ENCODE measurements at regions not wholly inside any gene's neighbourhood (a gene's known extent, or its start where the extent isn't known, plus 50 kb on each side); places are given as distances from the start of the nearest gene placed in this dataset.
A peak's percentile ranks its signal among the peaks of the same experiment; 100 is the strongest.
"Not testable (repeated sequence)": the region's sequence is repeated elsewhere in the genome, so short reads cannot be mapped to it uniquely, and the experiment has no call there.

- no peak overlapping the region for H3K4me3 Mint-ChIP-seq
- CTCF ChIA-PET = interaction anchor here (0.6 to 3.6 kb wide), 9 partner anchors 9 to 464 kb away, joined by 3 to 14 read pairs (median 3); no protein-coding TSS in a partner anchor
- DNase-seq = peak; percentile 54
Measured at GRCh38 chr9:75238311-75238976, 150.1 kb downstream of the OSTF1 start.

GRCh38 chr9:75239176-75239575 lies 150.9 kb downstream of the OSTF1 start:
- H3K36me3 Mint-ChIP-seq = no peaks in the 10 kb centered on the region
- peaks cover 10% of the 10 kb centered on the region for H3K9me3 Mint-ChIP-seq
- no peaks in the 10 kb centered on the region for H3K4me1 Mint-ChIP-seq
- CTCF ChIA-PET = interaction anchor here (0.8 to 3.6 kb wide), 4 partner anchors 12 to 465 kb away, joined by 3 to 14 read pairs (median 3); no protein-coding TSS in a partner anchor
- H3K27ac Mint-ChIP-seq = no peak overlapping the region
- no peak for DNase-seq
- H3K27me3 Mint-ChIP-seq = peaks cover 4% of the 10 kb centered on the region
- no peak overlapping the region for H3K4me3 Mint-ChIP-seq

More at GRCh38 chr9:75238311-75238976, 150.1 kb downstream of the OSTF1 start:
- H3K4me1 Mint-ChIP-seq = no peaks in the 10 kb centered on the region
- H3K27ac Mint-ChIP-seq = no peak overlapping the region
- H3K9me3 Mint-ChIP-seq = peaks cover 10% of the 10 kb centered on the region
- H3K36me3 Mint-ChIP-seq = no peaks in the 10 kb centered on the region
- peaks cover 4% of the 10 kb centered on the region for H3K27me3 Mint-ChIP-seq

- H3K36me3 Mint-ChIP-seq = no peaks in the 10 kb centered on the region
- H3K4me3 Mint-ChIP-seq = no peak overlapping the region
- H3K27ac Mint-ChIP-seq = no peak overlapping the region
- peaks cover 4% of the 10 kb centered on the region for H3K9me3 Mint-ChIP-seq
- no peak for DNase-seq
- no peaks in the 10 kb centered on the region for H3K4me1 Mint-ChIP-seq
- CTCF ChIA-PET = interaction anchor here (0.6 to 1.4 kb wide), 2 partner anchors 41 to 1335 kb away, joined by 3 to 5 read pairs; no protein-coding TSS in a partner anchor
- H3K27me3 Mint-ChIP-seq = peaks cover 4% of the 10 kb centered on the region
Measured at GRCh38 chr9:75242426-75242825, 154.1 kb downstream of the OSTF1 start.

DNA sequence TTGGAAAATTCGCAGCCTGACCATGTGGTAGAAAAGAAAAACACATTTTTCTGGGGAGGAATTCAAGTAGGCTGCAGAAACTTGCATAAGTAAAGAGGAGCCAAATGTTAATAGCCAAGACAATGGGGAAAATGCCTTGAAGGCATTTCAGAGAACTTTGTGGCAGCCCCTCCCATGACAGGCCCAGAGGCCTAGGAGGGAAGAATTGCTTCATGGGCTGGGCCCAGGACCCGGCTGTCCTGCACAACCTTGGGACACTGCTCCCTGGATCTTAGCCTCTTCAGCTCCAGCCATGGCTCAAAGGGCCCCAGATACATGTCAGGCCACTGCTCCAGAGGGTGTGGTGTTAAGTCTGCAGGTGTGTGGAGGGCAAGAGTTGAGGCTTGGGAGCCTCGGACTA lies 158.6 kb downstream of the OSTF1 start:
- CTCF ChIA-PET = no interaction called here
- no peaks in the 10 kb centered on the region for H3K36me3 Mint-ChIP-seq
- no peak overlapping the region for H3K4me3 Mint-ChIP-seq
- peaks cover 10% of the 10 kb centered on the region for H3K27me3 Mint-ChIP-seq
- no peak for DNase-seq
- H3K4me1 Mint-ChIP-seq = no peaks in the 10 kb centered on the region
- no peak overlapping the region for H3K27ac Mint-ChIP-seq
- peaks cover 7% of the 10 kb centered on the region for H3K9me3 Mint-ChIP-seq

- H3K4me3 Mint-ChIP-seq = no peak overlapping the region
- H3K27ac Mint-ChIP-seq = no peak overlapping the region
- H3K36me3 Mint-ChIP-seq = no peaks in the 10 kb centered on the region
- no peaks in the 10 kb centered on the region for H3K9me3 Mint-ChIP-seq
- no peaks in the 10 kb centered on the region for H3K4me1 Mint-ChIP-seq
- H3K27me3 Mint-ChIP-seq = no peaks in the 10 kb centered on the region
- CTCF ChIA-PET = interaction anchor here (0.7 to 2.2 kb wide), 11 partner anchors 9 to 1039 kb away, joined by 3 to 22 read pairs (median 4); no protein-coding TSS in a partner anchor
- DNase-seq = peak; percentile 61
Measured at GRCh38 chr9:75265525-75265972, 177.2 kb downstream of the OSTF1 start.

DNA sequence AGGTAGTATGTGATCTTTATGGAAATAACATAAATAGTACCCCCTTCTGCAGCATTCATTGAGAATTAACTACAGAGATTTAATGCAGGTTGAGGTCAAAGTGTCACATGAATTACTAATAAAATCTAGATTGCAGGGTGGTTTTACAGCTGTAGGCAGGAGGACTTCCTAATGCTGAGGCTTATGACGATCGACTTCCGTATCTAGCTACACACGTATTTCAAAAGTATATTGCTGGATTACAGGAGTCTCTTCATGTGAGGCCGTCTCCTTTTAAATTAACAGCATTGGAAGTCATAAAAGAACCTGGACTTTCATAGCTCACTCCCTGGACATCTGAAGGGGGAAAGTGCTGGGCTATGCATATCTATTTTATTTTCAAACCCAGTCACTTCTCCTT lies 180.9 kb downstream of the OSTF1 start:
- CTCF ChIA-PET = interaction anchor here (1.1 kb wide), 1 partner anchor 586 kb away, joined by 3 read pairs; no protein-coding TSS in a partner anchor
- H3K36me3 Mint-ChIP-seq = no peaks in the 10 kb centered on the region
- no peak for DNase-seq
- no peak overlapping the region for H3K27ac Mint-ChIP-seq
- no peak overlapping the region for H3K4me3 Mint-ChIP-seq
- no peaks in the 10 kb centered on the region for H3K4me1 Mint-ChIP-seq
- H3K9me3 Mint-ChIP-seq = peaks cover 5% of the 10 kb centered on the region
- no peaks in the 10 kb centered on the region for H3K27me3 Mint-ChIP-seq

DNA sequence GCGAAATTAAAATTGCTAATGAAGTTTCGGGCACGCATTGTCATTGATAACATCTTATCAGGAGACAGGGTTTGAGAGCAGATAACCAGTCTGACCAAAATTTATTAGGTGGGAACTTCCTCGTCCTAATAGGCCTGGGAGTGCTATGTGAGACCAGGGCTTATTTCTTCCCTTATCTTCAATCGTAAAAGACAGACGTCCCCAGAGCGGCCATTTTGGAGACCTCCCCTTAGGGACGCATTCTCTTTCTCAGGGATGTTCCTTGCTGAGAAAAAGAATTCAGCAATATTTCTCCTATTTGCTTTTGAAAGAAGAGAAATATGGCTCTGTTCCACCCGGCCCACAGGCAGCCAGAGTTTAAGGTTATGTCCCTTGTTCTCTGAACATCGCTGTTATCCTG lies 184.7 kb downstream of the OSTF1 start:
- H3K36me3 Mint-ChIP-seq, H3K4me3 Mint-ChIP-seq, H3K27ac Mint-ChIP-seq, H3K27me3 Mint-ChIP-seq, H3K4me1 Mint-ChIP-seq, H3K9me3 Mint-ChIP-seq, DNase-seq, CTCF ChIA-PET: not testable (repeated sequence)

- no peaks in the 10 kb centered on the region for H3K27me3 Mint-ChIP-seq
- H3K4me3 Mint-ChIP-seq = no peak overlapping the region
- H3K4me1 Mint-ChIP-seq = no peaks in the 10 kb centered on the region
- CTCF ChIA-PET = interaction anchor here (1.3 kb wide), 1 partner anchor 9 kb away, joined by 5 read pairs; no protein-coding TSS in a partner anchor
- peaks cover 5% of the 10 kb centered on the region for H3K9me3 Mint-ChIP-seq
- H3K36me3 Mint-ChIP-seq = no peaks in the 10 kb centered on the region
- H3K27ac Mint-ChIP-seq = no peak overlapping the region
- DNase-seq = no peak
Measured at GRCh38 chr9:75274781-75275180, 186.5 kb downstream of the OSTF1 start.

- Mint-ChIP-seq H3K4me3 (no peak overlapping the region), H3K27me3 (no peaks in the 10 kb centered on the region), H3K4me1 (no peaks in the 10 kb centered on the region), H3K36me3 (no peaks in the 10 kb centered on the region), H3K9me3 (no peaks in the 10 kb centered on the region), H3K27ac (no peak overlapping the region)
- no peak for DNase-seq
- CTCF ChIA-PET = no interaction called here
Measured at GRCh38 chr9:75282047-75282446, 193.7 kb downstream of the OSTF1 start.

- Mint-ChIP-seq H3K4me1 (no peaks in the 10 kb centered on the region), H3K36me3 (no peaks in the 10 kb centered on the region), H3K27me3 (no peaks in the 10 kb centered on the region), H3K9me3 (no peaks in the 10 kb centered on the region), H3K27ac (no peak overlapping the region), H3K4me3 (no peak overlapping the region)
- CTCF ChIA-PET = no interaction called here
- DNase-seq = no peak
Measured at GRCh38 chr9:75289332-75289731, 201.0 kb downstream of the OSTF1 start.

DNA sequence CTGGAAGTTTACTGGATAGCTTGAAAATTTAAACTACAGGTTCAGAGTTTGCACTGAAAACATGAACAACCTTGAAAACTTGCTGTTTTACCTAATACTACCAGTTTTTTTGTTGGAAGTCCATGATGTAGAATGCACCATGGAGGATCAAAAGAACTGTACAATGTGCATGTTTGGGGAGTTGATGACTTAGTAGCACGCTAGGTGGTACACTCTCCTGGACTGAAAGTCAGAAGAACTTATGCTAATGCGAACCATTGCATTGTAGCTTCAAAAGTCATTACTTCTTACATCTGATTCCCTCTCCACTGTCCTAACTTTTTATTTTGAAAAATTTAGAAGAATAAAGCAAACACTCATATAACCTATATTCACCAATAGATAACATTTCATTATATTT lies 211.0 kb downstream of the OSTF1 start:
- DNase-seq = no peak
- no peaks in the 10 kb centered on the region for H3K36me3 Mint-ChIP-seq
- no peaks in the 10 kb centered on the region for H3K27me3 Mint-ChIP-seq
- CTCF ChIA-PET = no interaction called here
- no peak overlapping the region for H3K4me3 Mint-ChIP-seq
- H3K4me1 Mint-ChIP-seq = no peaks in the 10 kb centered on the region
- no peaks in the 10 kb centered on the region for H3K9me3 Mint-ChIP-seq
- no peak overlapping the region for H3K27ac Mint-ChIP-seq

GRCh38 chr9:75333624-75334023 lies 245.3 kb downstream of the OSTF1 start:
- CTCF ChIA-PET = no interaction called here
- Mint-ChIP-seq H3K36me3 (no peaks in the 10 kb centered on the region), H3K9me3 (no peaks in the 10 kb centered on the region), H3K4me3 (no peak overlapping the region), H3K27ac (no peak overlapping the region), H3K4me1 (no peaks in the 10 kb centered on the region), H3K27me3 (no peaks in the 10 kb centered on the region)
- DNase-seq = no peak

- DNase-seq = no peak
- CTCF ChIA-PET = no interaction called here
- Mint-ChIP-seq H3K4me3 (no peak overlapping the region), H3K4me1 (no peaks in the 10 kb centered on the region), H3K27ac (no peak overlapping the region), H3K36me3 (no peaks in the 10 kb centered on the region), H3K9me3 (peaks cover 10% of the 10 kb centered on the region), H3K27me3 (no peaks in the 10 kb centered on the region)
Measured at GRCh38 chr9:75358846-75359245, 270.5 kb downstream of the OSTF1 start.

DNA sequence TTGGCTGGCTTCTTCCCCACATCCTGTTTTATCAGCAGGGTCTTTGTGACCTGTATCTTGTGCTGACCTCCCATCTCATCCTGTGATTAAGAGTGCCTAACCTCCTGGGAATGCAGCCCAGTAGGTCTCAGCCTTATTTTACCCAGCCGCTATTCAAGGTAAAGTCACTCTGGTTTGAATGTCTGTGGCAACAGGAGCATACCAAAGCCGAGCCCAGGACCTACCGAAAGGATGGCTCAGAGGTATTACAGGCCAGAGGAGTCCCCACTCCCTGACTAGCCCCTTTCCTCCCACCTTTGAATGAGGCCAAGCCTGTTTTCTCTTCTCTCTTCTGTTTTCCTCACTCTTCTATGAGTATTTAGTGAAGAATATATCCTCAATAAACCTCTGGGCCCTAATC lies 271.3 kb downstream of the OSTF1 start:
- Mint-ChIP-seq H3K36me3 (no peaks in the 10 kb centered on the region), H3K9me3 (peaks cover 16% of the 10 kb centered on the region), H3K27me3 (no peaks in the 10 kb centered on the region), H3K4me1 (no peaks in the 10 kb centered on the region), H3K27ac (no peak overlapping the region), H3K4me3 (no peak overlapping the region)
- DNase-seq = no peak
- CTCF ChIA-PET = no interaction called here

DNA sequence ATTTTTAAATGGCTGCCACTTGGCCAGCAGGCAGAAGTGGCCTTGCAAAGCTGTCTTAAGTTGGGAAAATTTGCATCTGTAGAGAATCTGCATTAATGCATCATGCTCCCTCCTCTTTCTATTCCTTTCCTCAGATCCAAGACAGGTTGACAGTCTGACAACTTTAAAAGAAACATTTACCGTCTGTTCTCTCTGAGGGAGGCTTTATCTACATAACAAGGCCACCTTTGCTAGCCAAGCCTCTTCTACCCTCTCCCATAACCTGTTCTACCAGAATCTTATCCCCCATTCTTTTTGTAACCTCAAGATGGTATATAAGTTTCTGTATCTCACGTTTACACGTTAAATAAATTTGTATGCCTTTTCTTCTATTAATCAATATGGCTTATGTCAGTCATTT lies 271.9 kb downstream of the OSTF1 start:
- no peaks in the 10 kb centered on the region for H3K4me1 Mint-ChIP-seq
- H3K9me3 Mint-ChIP-seq = peaks cover 16% of the 10 kb centered on the region
- CTCF ChIA-PET = no interaction called here
- no peak overlapping the region for H3K27ac Mint-ChIP-seq
- no peak for DNase-seq
- no peaks in the 10 kb centered on the region for H3K36me3 Mint-ChIP-seq
- H3K4me3 Mint-ChIP-seq = no peak overlapping the region
- H3K27me3 Mint-ChIP-seq = no peaks in the 10 kb centered on the region

Data from activated naive CD4-positive, alpha-beta T cell treated with anti-CD3 and anti-CD28 coated beads, Interleukin-2, amount 10 ng/mL, durations not matched to agents 7 days and 5 days (primary cell).